ENCODE measurements at regions not wholly inside any gene's neighbourhood (a gene's known extent, or its start where the extent isn't known, plus 50 kb on each side); places are given as distances from the start of the nearest gene placed in this dataset.

GRCh38 chr10:108078263-108078662 lies 913.8 kb upstream of the SORCS1 start:
- no TSS peak for BruUV-seq (replicated peaks)
- peaks cover 27 to 47% of the 10 kb centered on the region in 2 experiments for H3K9me3 ChIP-seq (ENCODE audit: control insufficient read depth in 1 of 2, insufficient read depth in 1 of 2, low read depth in 1 of 2, low read length in 2 of 2)

More at GRCh38 chr10:108078263-108078662, 913.8 kb upstream of the SORCS1 start:
- ATAC-seq (no peak), DNase-seq (ENCODE audit: low read depth, low spot score) (no peak)
- no peaks in the 10 kb centered on the region for H3K79me2 ChIP-seq (ENCODE audit: insufficient read depth, low read length)
- intact Hi-C loops (cut with micrococcal nuclease), result no loop called here
- H3K27ac ChIP-seq (ENCODE audit: low read depth, low read length), result no peak overlapping the region
- no peaks in the 10 kb centered on the region for H3K27me3 ChIP-seq (ENCODE audit: insufficient read depth, low read length)
- H3K36me3 ChIP-seq (ENCODE audit: control insufficient read depth in 1 of 2, insufficient read depth in 2 of 2, low read length in 2 of 2), result no peaks in the 10 kb centered on the region; a peak in 1 of 4 replicates
- CTCF ChIA-PET, result no interaction called here
- H3K4me1 ChIP-seq (ENCODE audit: control insufficient read depth in 1 of 2, insufficient read depth in 2 of 2, low read length in 2 of 2), result no peaks in the 10 kb centered on the region
- no peak overlapping the region for H3K9ac ChIP-seq (ENCODE audit: low read length)
- no peak for TF ChIP-seq EZH2 (IDR thresholded peaks at IDR 0.05)
- TF ChIP-seq ZFX (IDR thresholded peaks at IDR 0.05), result no peak
- TF ChIP-seq YY1 (IDR thresholded peaks at IDR 0.05; ENCODE audit: extremely low read depth, insufficient replicate concordance, low read depth, low read length), result no peak
- TF ChIP-seq FOSL1 (IDR thresholded peaks at IDR 0.05; ENCODE audit: low read depth), result no peak
- TF ChIP-seq ZNF274 (IDR thresholded peaks at IDR 0.05; ENCODE audit: low read depth, low read length), result no peak
- TF ChIP-seq SRF (IDR thresholded peaks at IDR 0.05; ENCODE audit: low read depth), result no peak
- no peak for TF ChIP-seq POLR2AphosphoS5 (IDR thresholded peaks at IDR 0.05; ENCODE audit: low read depth, low read length)
- TF ChIP-seq CEBPB (IDR thresholded peaks at IDR 0.05; ENCODE audit: low read depth), result no peak
- TF ChIP-seq ELF1 (IDR thresholded peaks at IDR 0.05; ENCODE audit: borderline replicate concordance, low read depth), result no peak
- no peak for TF ChIP-seq ZBTB33 (IDR thresholded peaks at IDR 0.05; ENCODE audit: extremely low read depth, insufficient replicate concordance, low read length)
- no peak for TF ChIP-seq POLR2A (IDR thresholded peaks at IDR 0.05; ENCODE audit: borderline replicate concordance, extremely low read depth, insufficient read depth, insufficient read length)
- TF ChIP-seq TCF7L2 (IDR thresholded peaks at IDR 0.05; ENCODE audit: borderline replicate concordance, extremely low read depth, insufficient read depth, insufficient read length), result no peak
- no peak for TF ChIP-seq EGR1 (IDR thresholded peaks at IDR 0.05; ENCODE audit: low read depth)
- no peak for TF ChIP-seq CBX3 (IDR thresholded peaks at IDR 0.05; ENCODE audit: low read depth)
- TF ChIP-seq JUND (IDR thresholded peaks at IDR 0.05), result no peak
- no peak for TF ChIP-seq EZH2phosphoT487 (IDR thresholded peaks at IDR 0.05; ENCODE audit: borderline replicate concordance)
- no peak overlapping the region for H3K4me2 ChIP-seq (ENCODE audit: low read length)
- no peak overlapping the region for H3K4me3 ChIP-seq (replicated peaks in 1 of 2; ENCODE audit: low read depth in 1 of 2, low read length in 2 of 2)
- RAD21 ChIA-PET (ENCODE audit: low non-redundant PET in 1 of 2, low total read pairs in 2 of 2, uncharacterized antibody in 2 of 2, unreplicated experiment in 2 of 2), result no interaction called here
- H3K9me2 ChIP-seq (ENCODE audit: insufficient read depth), result no peaks in the 10 kb centered on the region
- no peak overlapping the region for H2AFZ ChIP-seq (ENCODE audit: low read depth, low read length, poor library complexity, severe bottlenecking)
- no peaks in the 10 kb centered on the region for H4K20me1 ChIP-seq (ENCODE audit: insufficient read depth)
- POLR2A ChIA-PET, result no interaction called here

Data from HCT116 (cell line).